GM18507 (cell line): ENCODE measurements at regions not wholly inside any gene's neighbourhood (a gene's known extent, or its start where the extent isn't known, plus 50 kb on each side); places are given as distances from the start of the nearest gene placed in this dataset.
A peak's percentile ranks its signal among the peaks of the same experiment; 100 is the strongest.
"Not testable (repeated sequence)": the region's sequence is repeated elsewhere in the genome, so short reads cannot be mapped to it uniquely, and the experiment has no call there.

ENCODE experiments used
- DNase-seq: peaks from one replicate; pipeline ENCODE4 v3.0.0; 2011; ENCODE audit warnings: low read depth; ENCODE audit not compliant: insufficient read length; ENCODE audit errors: extremely low spot score
- FAIRE-seq: peaks from 2 replicates; lab custom pipeline; 2011; peaks lifted over from hg19 to GRCh38; lab: Jason Lieb, UNC

- DNase-seq (no peak), FAIRE-seq (no peak)
Measured at GRCh38 chr13:44649104-44649428, 72.9 kb upstream of the TSC22D1 start.

- peak; percentile 52 for FAIRE-seq
- DNase-seq = no peak
Measured at GRCh38 chr13:44648392-44649103, 72.4 kb upstream of the TSC22D1 start.

GRCh38 chr13:44647560-44647959, 71.4 kb upstream of the TSC22D1 start:
- not testable (repeated sequence) for FAIRE-seq

GRCh38 chr13:44646044-44646443, 69.9 kb upstream of the TSC22D1 start:
- DNase-seq = no peak
- FAIRE-seq = no peak

More at GRCh38 chr13:44647560-44647959, 71.4 kb upstream of the TSC22D1 start:
- DNase-seq = not testable (repeated sequence)

- FAIRE-seq (no peak), DNase-seq (no peak)
Measured at GRCh38 chr13:44643256-44643655, 67.1 kb upstream of the TSC22D1 start.

GRCh38 chr13:44637581-44637980, 61.5 kb upstream of the TSC22D1 start:
- FAIRE-seq = no peak

GRCh38 chr13:44629465-44630183, 53.5 kb upstream of the TSC22D1 start:
- DNase-seq = no peak

More at GRCh38 chr13:44637581-44637980, 61.5 kb upstream of the TSC22D1 start:
- DNase-seq = no peak

GRCh38 chr13:44628826-44629225, 52.7 kb upstream of the TSC22D1 start:
- FAIRE-seq = not testable (repeated sequence)

More at GRCh38 chr13:44629465-44630183, 53.5 kb upstream of the TSC22D1 start:
- no peak for FAIRE-seq

GRCh38 chr13:44627441-44627840, 51.3 kb upstream of the TSC22D1 start:
- DNase-seq = no peak

More at GRCh38 chr13:44628826-44629225, 52.7 kb upstream of the TSC22D1 start:
- not testable (repeated sequence) for DNase-seq

GRCh38 chr13:44626176-44626575, 50.0 kb upstream of the TSC22D1 start:
- DNase-seq (no peak), FAIRE-seq (no peak)

More at GRCh38 chr13:44627441-44627840, 51.3 kb upstream of the TSC22D1 start:
- FAIRE-seq = no peak
